ENCODE measurements at regions not wholly inside any gene's neighbourhood (a gene's known extent, or its start where the extent isn't known, plus 50 kb on each side); places are given as distances from the start of the nearest gene placed in this dataset.

GRCh38 chr17:79484600-79485418, 126.0 kb downstream of the RBFOX3 start:
- H3K4me1 ChIP-seq (ENCODE audit: control insufficient read depth, insufficient read depth, low read length): no peaks in the 10 kb centered on the region
- no peak overlapping the region for H3K27ac ChIP-seq (ENCODE audit: low read length)
- DNase-seq: no peak
- peaks cover 38% of the 10 kb centered on the region for H3K27me3 ChIP-seq (ENCODE audit: control insufficient read depth, insufficient read depth, low read length)
- no CpG with 5 or more reads among the region's 11 CpGs for WGBS (ENCODE audit: insufficient coverage, low lambda C conversion rate)
- no peaks in the 10 kb centered on the region for H3K9me3 ChIP-seq (ENCODE audit: control insufficient read depth, low read depth, low read length)
- no peak overlapping the region for H3K4me3 ChIP-seq (ENCODE audit: low read length)
- H3K36me3 ChIP-seq (ENCODE audit: control insufficient read depth, insufficient read depth, low read length): no peaks in the 10 kb centered on the region

DNA sequence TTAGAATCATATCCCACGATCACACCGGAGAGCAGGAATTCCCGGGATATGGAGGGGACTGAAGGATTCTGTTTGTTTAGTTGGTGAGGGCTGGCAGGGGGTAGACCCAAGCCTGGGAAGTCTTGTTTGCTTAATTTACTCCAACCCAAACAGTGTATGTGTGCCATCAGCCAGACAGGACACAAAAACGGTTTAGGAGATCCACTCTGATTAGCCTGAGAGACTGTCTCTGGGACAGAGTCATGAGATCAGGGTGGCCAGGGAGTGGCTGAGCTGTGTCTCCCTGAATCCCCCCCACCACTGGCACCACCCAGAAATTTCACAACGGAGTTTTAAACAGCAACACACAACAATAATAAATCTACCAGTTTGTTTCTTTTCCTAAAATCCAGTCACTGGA, 127.0 kb downstream of the RBFOX3 start:
- Histone ChIP-seq H3K36me3 (ENCODE audit: control insufficient read depth, insufficient read depth, low read length) (no peaks in the 10 kb centered on the region), H3K27ac (ENCODE audit: low read length) (no peak overlapping the region), H3K9me3 (ENCODE audit: control insufficient read depth, low read depth, low read length) (no peaks in the 10 kb centered on the region), H3K4me1 (ENCODE audit: control insufficient read depth, insufficient read depth, low read length) (no peaks in the 10 kb centered on the region), H3K4me3 (ENCODE audit: low read length) (no peak overlapping the region), H3K27me3 (ENCODE audit: control insufficient read depth, insufficient read depth, low read length) (peaks cover 38% of the 10 kb centered on the region)
- no peak for DNase-seq
- WGBS (ENCODE audit: insufficient coverage, low lambda C conversion rate): 20% methylated on average over 2 of the region's 5 CpGs

DNA sequence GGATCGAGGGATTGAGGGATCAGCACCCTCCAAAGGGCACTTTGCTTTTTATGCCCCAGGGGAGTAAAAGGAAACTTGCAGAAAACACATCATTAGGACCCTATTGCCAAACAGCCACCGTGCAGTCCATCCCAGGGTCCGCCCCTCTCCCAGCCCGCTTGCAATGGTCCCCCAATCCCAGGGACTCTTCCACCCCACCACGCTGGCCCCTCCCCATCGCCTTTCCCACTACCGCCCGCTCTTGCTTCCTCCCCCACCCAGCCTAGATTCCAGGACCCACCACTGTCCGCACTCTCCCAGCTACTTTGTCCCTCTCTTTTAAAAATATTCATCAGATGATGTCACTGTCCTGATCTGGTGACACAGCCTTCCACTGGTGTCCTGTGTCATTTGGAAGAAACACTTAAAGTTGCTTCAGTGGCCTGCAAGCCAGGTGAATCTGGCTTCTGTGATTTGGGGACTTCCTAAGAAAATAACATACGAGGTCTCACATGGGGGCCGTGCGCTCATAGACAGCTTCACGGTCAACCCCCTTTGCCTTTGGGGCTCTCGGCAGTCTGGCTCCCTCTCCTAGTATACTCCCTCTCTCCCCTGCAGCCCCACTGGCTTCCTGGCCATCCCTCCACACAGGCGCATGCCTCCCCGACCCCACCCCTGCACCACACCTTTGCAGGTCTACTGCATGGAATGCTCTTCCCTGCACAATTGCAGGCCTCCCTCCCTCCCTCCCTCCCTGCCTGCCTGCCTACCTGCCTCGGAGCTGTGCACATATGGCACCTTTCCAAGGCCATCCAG, 127.9 kb downstream of the RBFOX3 start:
- DNase-seq: no peak
- H3K4me1 ChIP-seq (ENCODE audit: control insufficient read depth, insufficient read depth, low read length): no peaks in the 10 kb centered on the region
- H3K27ac ChIP-seq (ENCODE audit: low read length): no peak overlapping the region
- H3K36me3 ChIP-seq (ENCODE audit: control insufficient read depth, insufficient read depth, low read length): no peaks in the 10 kb centered on the region
- H3K9me3 ChIP-seq (ENCODE audit: control insufficient read depth, low read depth, low read length): no peaks in the 10 kb centered on the region
- H3K4me3 ChIP-seq (ENCODE audit: low read length): no peak overlapping the region
- WGBS (ENCODE audit: insufficient coverage, low lambda C conversion rate): no CpG with 5 or more reads among the region's 17 CpGs
- peaks cover 42% of the 10 kb centered on the region for H3K27me3 ChIP-seq (ENCODE audit: control insufficient read depth, insufficient read depth, low read length)

DNA sequence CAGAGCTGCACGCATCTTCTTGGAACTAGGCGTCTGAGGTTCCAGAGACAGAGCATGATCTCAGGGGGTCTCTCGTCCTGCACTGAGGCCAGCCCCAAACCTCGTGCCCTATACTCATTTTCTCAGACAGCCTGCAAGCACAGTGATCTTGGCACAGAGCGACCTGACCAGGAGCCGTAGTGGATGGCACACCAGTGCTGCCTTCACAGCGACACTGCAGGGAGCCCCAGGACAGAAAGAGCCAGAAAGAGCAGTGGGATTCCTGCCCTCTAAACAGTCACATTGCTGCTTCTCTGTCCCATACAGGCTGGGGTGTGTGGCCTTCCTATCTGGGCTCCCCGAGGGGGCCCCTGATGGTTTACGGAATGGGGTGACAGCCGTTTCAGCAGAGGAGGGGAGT, 131.0 kb downstream of the RBFOX3 start:
- DNase-seq: no peak
- Histone ChIP-seq H3K4me3 (ENCODE audit: low read length) (no peak overlapping the region), H3K36me3 (ENCODE audit: control insufficient read depth, insufficient read depth, low read length) (no peaks in the 10 kb centered on the region), H3K27me3 (ENCODE audit: control insufficient read depth, insufficient read depth, low read length) (peaks cover 36% of the 10 kb centered on the region), H3K4me1 (ENCODE audit: control insufficient read depth, insufficient read depth, low read length) (no peaks in the 10 kb centered on the region), H3K27ac (ENCODE audit: low read length) (no peak overlapping the region), H3K9me3 (ENCODE audit: control insufficient read depth, low read depth, low read length) (no peaks in the 10 kb centered on the region)
- WGBS (ENCODE audit: insufficient coverage, low lambda C conversion rate): no CpG with 5 or more reads among the region's 10 CpGs

- H3K27me3 ChIP-seq (ENCODE audit: control insufficient read depth, insufficient read depth, low read length): peaks cover 26% of the 10 kb centered on the region
- H3K36me3 ChIP-seq (ENCODE audit: control insufficient read depth, insufficient read depth, low read length): no peaks in the 10 kb centered on the region
- no CpG with 5 or more reads among the region's 9 CpGs for WGBS (ENCODE audit: insufficient coverage, low lambda C conversion rate)
- H3K27ac ChIP-seq (ENCODE audit: low read length): no peak overlapping the region
- no peaks in the 10 kb centered on the region for H3K4me1 ChIP-seq (ENCODE audit: control insufficient read depth, insufficient read depth, low read length)
- H3K9me3 ChIP-seq (ENCODE audit: control insufficient read depth, low read depth, low read length): no peaks in the 10 kb centered on the region
- no peak overlapping the region for H3K4me3 ChIP-seq (ENCODE audit: low read length)
- no peak for DNase-seq
Measured at GRCh38 chr17:79478841-79479240, 132.0 kb downstream of the RBFOX3 start.

GRCh38 chr17:79478051-79478461, 132.8 kb downstream of the RBFOX3 start:
- Histone ChIP-seq H3K9me3 (ENCODE audit: control insufficient read depth, low read depth, low read length) (no peaks in the 10 kb centered on the region), H3K4me1 (ENCODE audit: control insufficient read depth, insufficient read depth, low read length) (no peaks in the 10 kb centered on the region), H3K27me3 (ENCODE audit: control insufficient read depth, insufficient read depth, low read length) (peaks cover 23% of the 10 kb centered on the region), H3K27ac (ENCODE audit: low read length) (no peak overlapping the region), H3K4me3 (ENCODE audit: low read length) (no peak overlapping the region), H3K36me3 (ENCODE audit: control insufficient read depth, insufficient read depth, low read length) (no peaks in the 10 kb centered on the region)
- WGBS (ENCODE audit: insufficient coverage, low lambda C conversion rate): no CpG with 5 or more reads among the region's 22 CpGs
- DNase-seq: peak in 1 of 2 donors; percentile 12

- Histone ChIP-seq H3K9me3 (ENCODE audit: control insufficient read depth, low read depth, low read length) (no peaks in the 10 kb centered on the region), H3K27ac (ENCODE audit: low read length) (no peak overlapping the region), H3K4me1 (ENCODE audit: control insufficient read depth, insufficient read depth, low read length) (no peaks in the 10 kb centered on the region), H3K36me3 (ENCODE audit: control insufficient read depth, insufficient read depth, low read length) (no peaks in the 10 kb centered on the region), H3K27me3 (ENCODE audit: control insufficient read depth, insufficient read depth, low read length) (peaks cover 11% of the 10 kb centered on the region), H3K4me3 (ENCODE audit: low read length) (no peak overlapping the region)
- no peak for DNase-seq
- 0% methylated on average over 1 of the region's 13 CpGs for WGBS (ENCODE audit: insufficient coverage, low lambda C conversion rate)
Measured at GRCh38 chr17:79476074-79476652, 134.7 kb downstream of the RBFOX3 start.

- H3K36me3 ChIP-seq (ENCODE audit: control insufficient read depth, insufficient read depth, low read length): no peaks in the 10 kb centered on the region
- no peaks in the 10 kb centered on the region for H3K4me1 ChIP-seq (ENCODE audit: control insufficient read depth, insufficient read depth, low read length)
- DNase-seq: no peak
- no peaks in the 10 kb centered on the region for H3K9me3 ChIP-seq (ENCODE audit: control insufficient read depth, low read depth, low read length)
- H3K27me3 ChIP-seq (ENCODE audit: control insufficient read depth, insufficient read depth, low read length): peaks cover 14% of the 10 kb centered on the region
- no peak overlapping the region for H3K27ac ChIP-seq (ENCODE audit: low read length)
- H3K4me3 ChIP-seq (ENCODE audit: low read length): no peak overlapping the region
- WGBS (ENCODE audit: insufficient coverage, low lambda C conversion rate): 60% methylated on average over 1 of the region's 12 CpGs
Measured at GRCh38 chr17:79473876-79474440, 136.9 kb downstream of the RBFOX3 start.

GRCh38 chr17:79473111-79473875, 137.6 kb downstream of the RBFOX3 start:
- Histone ChIP-seq H3K9me3 (ENCODE audit: control insufficient read depth, low read depth, low read length) (no peaks in the 10 kb centered on the region), H3K4me1 (ENCODE audit: control insufficient read depth, insufficient read depth, low read length) (no peaks in the 10 kb centered on the region), H3K4me3 (ENCODE audit: low read length) (no peak overlapping the region), H3K27ac (ENCODE audit: low read length) (no peak overlapping the region), H3K36me3 (ENCODE audit: control insufficient read depth, insufficient read depth, low read length) (no peaks in the 10 kb centered on the region), H3K27me3 (ENCODE audit: control insufficient read depth, insufficient read depth, low read length) (peaks cover 12% of the 10 kb centered on the region)
- peak; percentile 40 to 70 for DNase-seq
- 20% methylated on average over 1 of the region's 14 CpGs for WGBS (ENCODE audit: insufficient coverage, low lambda C conversion rate)

GRCh38 chr17:79470754-79471153, 140.1 kb downstream of the RBFOX3 start:
- no CpG with 5 or more reads among the region's 4 CpGs for WGBS (ENCODE audit: insufficient coverage, low lambda C conversion rate)
- Histone ChIP-seq H3K27ac (ENCODE audit: low read length) (no peak overlapping the region), H3K27me3 (ENCODE audit: control insufficient read depth, insufficient read depth, low read length) (peaks cover 6% of the 10 kb centered on the region), H3K36me3 (ENCODE audit: control insufficient read depth, insufficient read depth, low read length) (no peaks in the 10 kb centered on the region), H3K4me1 (ENCODE audit: control insufficient read depth, insufficient read depth, low read length) (no peaks in the 10 kb centered on the region), H3K4me3 (ENCODE audit: low read length) (no peak overlapping the region), H3K9me3 (ENCODE audit: control insufficient read depth, low read depth, low read length) (no peaks in the 10 kb centered on the region)
- no peak for DNase-seq
